ENCODE measurements at regions not wholly inside any gene's neighbourhood (a gene's known extent, or its start where the extent isn't known, plus 50 kb on each side); places are given as distances from the start of the nearest gene placed in this dataset.
"Not testable (repeated sequence)": the region's sequence is repeated elsewhere in the genome, so short reads cannot be mapped to it uniquely, and the experiment has no call there.

DNA sequence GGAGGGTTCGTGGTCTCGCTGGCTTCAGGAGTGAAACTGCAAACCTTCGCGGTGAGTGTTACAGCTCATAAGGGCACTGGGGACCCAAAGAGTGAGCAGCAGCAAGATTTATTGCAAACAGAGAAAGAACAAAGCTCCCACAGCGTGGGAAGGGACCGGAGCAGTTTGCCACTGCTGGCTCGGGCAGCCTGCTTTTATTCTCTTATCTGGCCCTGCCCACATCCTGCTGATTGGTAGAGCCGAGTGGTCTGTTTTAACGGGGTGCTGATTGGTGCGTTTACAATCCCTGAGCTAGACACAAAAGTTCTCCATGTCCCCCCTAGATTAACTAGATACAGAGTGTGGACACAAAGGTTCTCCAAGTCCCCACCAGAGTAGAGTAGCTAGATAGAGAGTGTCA, 161.3 kb downstream of the ZIC4 start:
- not testable (repeated sequence) for H3K9me3 ChIP-seq (ENCODE audit: insufficient read depth, low read depth, low read length); H3K4me3 ChIP-seq (ENCODE audit: low read depth, low read length); H4K8ac ChIP-seq (ENCODE audit: low read depth, low read length); H2BK5ac ChIP-seq (ENCODE audit: low read depth, low read length, poor library complexity); H3K23ac ChIP-seq (ENCODE audit: low read length); H2AFZ ChIP-seq (ENCODE audit: insufficient read depth, low read length, poor library complexity); H2BK12ac ChIP-seq (ENCODE audit: low read length); DNase-seq; H3K27ac ChIP-seq (ENCODE audit: low read depth, low read length); H3K9ac ChIP-seq (ENCODE audit: low read length); H3K4me2 ChIP-seq (ENCODE audit: low read length); H3K27me3 ChIP-seq (ENCODE audit: insufficient read depth, low read length); H3K4me1 ChIP-seq (ENCODE audit: control insufficient read depth in 1 of 2, insufficient read depth in 2 of 2, low read length in 2 of 2); H3K18ac ChIP-seq (ENCODE audit: low read length); H2AK5ac ChIP-seq (ENCODE audit: low read length); H3K79me1 ChIP-seq (ENCODE audit: low read length); H2BK120ac ChIP-seq (ENCODE audit: insufficient read depth, low read length, poor library complexity); H3K36me3 ChIP-seq (ENCODE audit: control insufficient read depth in 1 of 2, insufficient read depth in 2 of 2, low read length in 2 of 2); H3K14ac ChIP-seq (ENCODE audit: low read length); H3K4ac ChIP-seq (ENCODE audit: low read depth, low read length); H4K91ac ChIP-seq (ENCODE audit: low read depth, low read length); H3K79me2 ChIP-seq (ENCODE audit: control insufficient read depth, insufficient read depth, low read length, poor library complexity)
- no CpG with 5 or more reads among the region's 10 CpGs for WGBS (ENCODE audit: extremely low coverage, insufficient coverage, insufficient read length)
- peak overlapping the region; percentile 30 for H4K12ac ChIP-seq (ENCODE audit: low read depth, low read length)

DNA sequence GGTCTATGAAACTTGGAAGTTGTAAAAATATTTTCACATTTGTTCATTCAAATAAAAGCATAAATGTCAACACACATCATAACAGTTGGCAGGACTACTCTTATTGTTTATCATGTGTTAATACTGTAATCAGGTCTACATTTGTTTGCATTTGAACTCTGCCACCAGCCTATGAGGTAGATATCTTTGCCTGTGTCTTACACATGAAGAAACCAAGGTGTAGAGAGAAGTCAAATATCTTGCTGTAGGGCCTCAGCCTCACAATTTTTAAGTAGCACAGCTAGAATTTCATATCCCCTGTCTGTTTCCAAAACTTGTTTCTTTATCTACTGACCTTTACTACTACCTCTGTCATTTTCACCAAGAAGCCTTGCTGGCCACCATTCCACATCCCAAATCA, 161.9 kb downstream of the ZIC4 start:
- H3K79me2 ChIP-seq (ENCODE audit: control insufficient read depth, insufficient read depth, low read length, poor library complexity): no peaks in the 10 kb centered on the region
- no peak overlapping the region for H3K18ac ChIP-seq (ENCODE audit: low read length)
- H3K36me3 ChIP-seq (ENCODE audit: control insufficient read depth in 1 of 2, insufficient read depth in 2 of 2, low read length in 2 of 2): no peaks in the 10 kb centered on the region
- no peak overlapping the region for H3K27ac ChIP-seq (ENCODE audit: low read depth, low read length)
- no peak overlapping the region for H4K12ac ChIP-seq (ENCODE audit: low read depth, low read length)
- H2BK120ac ChIP-seq (ENCODE audit: insufficient read depth, low read length, poor library complexity): no peak overlapping the region
- no peaks in the 10 kb centered on the region for H3K27me3 ChIP-seq (ENCODE audit: insufficient read depth, low read length)
- H4K91ac ChIP-seq (ENCODE audit: low read depth, low read length): no peak overlapping the region
- H2BK5ac ChIP-seq (ENCODE audit: low read depth, low read length, poor library complexity): no peak overlapping the region
- no peak overlapping the region for H3K23ac ChIP-seq (ENCODE audit: low read length)
- no peak overlapping the region for H3K14ac ChIP-seq (ENCODE audit: low read length)
- H3K9me3 ChIP-seq (ENCODE audit: insufficient read depth, low read depth, low read length): no peaks in the 10 kb centered on the region
- H3K4me1 ChIP-seq (ENCODE audit: control insufficient read depth in 1 of 2, insufficient read depth in 2 of 2, low read length in 2 of 2): no peaks in the 10 kb centered on the region
- H3K4me2 ChIP-seq (ENCODE audit: low read length): no peak overlapping the region
- no peak overlapping the region for H4K8ac ChIP-seq (ENCODE audit: low read depth, low read length)
- no peak overlapping the region for H2AK5ac ChIP-seq (ENCODE audit: low read length)
- H3K79me1 ChIP-seq (ENCODE audit: low read length): no peaks in the 10 kb centered on the region
- H3K4me3 ChIP-seq (ENCODE audit: low read depth, low read length): no peak overlapping the region
- no peak for DNase-seq
- H2BK12ac ChIP-seq (ENCODE audit: low read length): no peak overlapping the region
- no peak overlapping the region for H3K9ac ChIP-seq (ENCODE audit: low read length)
- H3K4ac ChIP-seq (ENCODE audit: low read depth, low read length): no peak overlapping the region
- H2AFZ ChIP-seq (ENCODE audit: insufficient read depth, low read length, poor library complexity): no peak overlapping the region

DNA sequence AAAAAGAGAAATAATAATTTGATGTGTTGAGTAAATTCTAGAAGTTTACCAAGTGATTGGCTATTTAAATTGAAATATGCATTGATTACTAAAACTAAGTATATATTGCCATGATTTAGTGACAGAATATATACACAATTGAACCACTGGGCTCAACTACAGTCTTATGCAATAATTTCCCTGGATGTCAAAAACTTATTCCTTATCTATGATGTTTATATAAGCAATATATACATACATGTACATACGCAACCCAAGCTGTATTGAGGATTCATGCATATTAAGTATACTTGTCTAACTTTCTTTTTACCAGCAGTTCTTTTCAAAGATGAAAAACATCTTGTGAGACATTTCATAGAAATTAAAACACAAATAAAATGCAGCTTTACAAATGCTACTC, 165.8 kb downstream of the ZIC4 start:
- H2BK120ac ChIP-seq (ENCODE audit: insufficient read depth, low read length, poor library complexity): no peak overlapping the region
- DNase-seq: no peak
- no peak overlapping the region for H2AK5ac ChIP-seq (ENCODE audit: low read length)
- no peak overlapping the region for H3K4me3 ChIP-seq (ENCODE audit: low read depth, low read length)
- no peaks in the 10 kb centered on the region for H3K27me3 ChIP-seq (ENCODE audit: insufficient read depth, low read length)
- H3K4me2 ChIP-seq (ENCODE audit: low read length): no peak overlapping the region
- no peak overlapping the region for H2BK12ac ChIP-seq (ENCODE audit: low read length)
- no peaks in the 10 kb centered on the region for H3K79me2 ChIP-seq (ENCODE audit: control insufficient read depth, insufficient read depth, low read length, poor library complexity)
- no peak overlapping the region for H3K14ac ChIP-seq (ENCODE audit: low read length)
- no peak overlapping the region for H2AFZ ChIP-seq (ENCODE audit: insufficient read depth, low read length, poor library complexity)
- no peaks in the 10 kb centered on the region for H3K79me1 ChIP-seq (ENCODE audit: low read length)
- H3K27ac ChIP-seq (ENCODE audit: low read depth, low read length): no peak overlapping the region
- no peak overlapping the region for H4K12ac ChIP-seq (ENCODE audit: low read depth, low read length)
- H3K23ac ChIP-seq (ENCODE audit: low read length): no peak overlapping the region
- no peaks in the 10 kb centered on the region for H3K4me1 ChIP-seq (ENCODE audit: control insufficient read depth in 1 of 2, insufficient read depth in 2 of 2, low read length in 2 of 2)
- no peak overlapping the region for H3K9ac ChIP-seq (ENCODE audit: low read length)
- WGBS (ENCODE audit: extremely low coverage, insufficient coverage, insufficient read length): no CpG with 5 or more reads among the region's 1 CpG
- no peaks in the 10 kb centered on the region for H3K36me3 ChIP-seq (ENCODE audit: control insufficient read depth in 1 of 2, insufficient read depth in 2 of 2, low read length in 2 of 2)
- no peak overlapping the region for H2BK5ac ChIP-seq (ENCODE audit: low read depth, low read length, poor library complexity)
- H4K8ac ChIP-seq (ENCODE audit: low read depth, low read length): no peak overlapping the region
- H4K91ac ChIP-seq (ENCODE audit: low read depth, low read length): no peak overlapping the region
- H3K9me3 ChIP-seq (ENCODE audit: insufficient read depth, low read depth, low read length): no peaks in the 10 kb centered on the region
- H3K18ac ChIP-seq (ENCODE audit: low read length): no peak overlapping the region
- H3K4ac ChIP-seq (ENCODE audit: low read depth, low read length): no peak overlapping the region

DNA sequence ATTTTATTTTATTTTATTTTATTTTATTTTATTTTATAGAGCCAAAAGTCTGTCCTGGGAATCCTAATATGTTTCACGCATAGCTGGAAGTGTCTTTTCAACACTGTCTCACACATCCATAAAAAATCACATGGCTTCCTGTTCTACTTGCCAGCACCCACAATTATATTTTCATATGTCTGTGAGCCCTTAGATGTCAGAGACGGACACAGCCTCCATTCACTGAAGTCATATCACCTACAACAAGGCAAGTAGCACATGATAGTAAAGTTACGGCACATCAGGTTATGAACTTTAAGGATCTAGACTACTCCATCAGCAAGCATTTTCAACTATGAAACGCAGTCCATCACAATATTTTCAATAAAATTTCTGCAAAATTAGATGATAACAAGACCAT, 168.4 kb downstream of the ZIC4 start:
- Histone ChIP-seq H3K14ac (ENCODE audit: low read length) (no peak overlapping the region), H4K12ac (ENCODE audit: low read depth, low read length) (no peak overlapping the region), H4K8ac (ENCODE audit: low read depth, low read length) (no peak overlapping the region), H2BK12ac (ENCODE audit: low read length) (no peak overlapping the region), H3K36me3 (ENCODE audit: control insufficient read depth in 1 of 2, insufficient read depth in 2 of 2, low read length in 2 of 2) (no peaks in the 10 kb centered on the region), H3K4me1 (ENCODE audit: control insufficient read depth in 1 of 2, insufficient read depth in 2 of 2, low read length in 2 of 2) (no peaks in the 10 kb centered on the region), H3K4me2 (ENCODE audit: low read length) (no peak overlapping the region), H3K27me3 (ENCODE audit: insufficient read depth, low read length) (no peaks in the 10 kb centered on the region), H3K9me3 (ENCODE audit: insufficient read depth, low read depth, low read length) (no peaks in the 10 kb centered on the region), H4K91ac (ENCODE audit: low read depth, low read length) (no peak overlapping the region), H3K23ac (ENCODE audit: low read length) (no peak overlapping the region), H3K79me2 (ENCODE audit: control insufficient read depth, insufficient read depth, low read length, poor library complexity) (no peaks in the 10 kb centered on the region), H3K4me3 (ENCODE audit: low read depth, low read length) (no peak overlapping the region), H3K18ac (ENCODE audit: low read length) (no peak overlapping the region), H3K27ac (ENCODE audit: low read depth, low read length) (no peak overlapping the region), H2AK5ac (ENCODE audit: low read length) (no peak overlapping the region), H2BK5ac (ENCODE audit: low read depth, low read length, poor library complexity) (no peak overlapping the region), H2BK120ac (ENCODE audit: insufficient read depth, low read length, poor library complexity) (no peak overlapping the region), H2AFZ (ENCODE audit: insufficient read depth, low read length, poor library complexity) (no peak overlapping the region), H3K9ac (ENCODE audit: low read length) (no peak overlapping the region), H3K4ac (ENCODE audit: low read depth, low read length) (no peak overlapping the region), H3K79me1 (ENCODE audit: low read length) (no peaks in the 10 kb centered on the region)
- WGBS (ENCODE audit: extremely low coverage, insufficient coverage, insufficient read length): no CpG with 5 or more reads among the region's 4 CpGs
- no peak for DNase-seq

DNA sequence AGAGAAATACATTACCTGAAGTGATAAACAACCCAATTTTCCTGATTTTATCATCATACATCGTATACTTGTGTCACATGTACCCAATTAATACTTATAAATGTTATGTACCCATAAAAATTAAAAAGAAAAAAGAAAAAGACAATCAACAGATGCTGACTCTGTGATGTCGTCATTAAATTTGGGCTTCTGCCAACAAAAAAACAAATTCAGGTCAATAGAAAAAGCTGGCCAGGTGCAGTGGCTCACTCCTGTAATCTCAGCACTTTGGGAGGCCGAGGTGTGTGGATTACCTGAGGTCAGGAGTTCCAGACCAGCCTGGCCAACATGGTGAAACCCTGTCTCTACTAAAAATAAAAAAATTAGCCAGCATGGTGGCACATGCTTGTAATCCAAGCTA, 174.4 kb downstream of the ZIC4 start:
- H4K91ac ChIP-seq (ENCODE audit: low read depth, low read length); H3K4ac ChIP-seq (ENCODE audit: low read depth, low read length); DNase-seq; H2AFZ ChIP-seq (ENCODE audit: insufficient read depth, low read length, poor library complexity); H3K36me3 ChIP-seq (ENCODE audit: control insufficient read depth in 1 of 2, insufficient read depth in 2 of 2, low read length in 2 of 2); H3K18ac ChIP-seq (ENCODE audit: low read length); H4K12ac ChIP-seq (ENCODE audit: low read depth, low read length); H3K79me1 ChIP-seq (ENCODE audit: low read length); H3K9ac ChIP-seq (ENCODE audit: low read length); H3K79me2 ChIP-seq (ENCODE audit: control insufficient read depth, insufficient read depth, low read length, poor library complexity); H3K27ac ChIP-seq (ENCODE audit: low read depth, low read length); H2BK5ac ChIP-seq (ENCODE audit: low read depth, low read length, poor library complexity); H4K8ac ChIP-seq (ENCODE audit: low read depth, low read length); H3K9me3 ChIP-seq (ENCODE audit: insufficient read depth, low read depth, low read length); H3K23ac ChIP-seq (ENCODE audit: low read length); H2BK12ac ChIP-seq (ENCODE audit: low read length); H3K4me2 ChIP-seq (ENCODE audit: low read length); H2AK5ac ChIP-seq (ENCODE audit: low read length); H2BK120ac ChIP-seq (ENCODE audit: insufficient read depth, low read length, poor library complexity); H3K4me1 ChIP-seq (ENCODE audit: control insufficient read depth in 1 of 2, insufficient read depth in 2 of 2, low read length in 2 of 2); H3K27me3 ChIP-seq (ENCODE audit: insufficient read depth, low read length); H3K14ac ChIP-seq (ENCODE audit: low read length); H3K4me3 ChIP-seq (ENCODE audit: low read depth, low read length): not testable (repeated sequence)
- WGBS (ENCODE audit: extremely low coverage, insufficient coverage, insufficient read length): no CpG with 5 or more reads among the region's 3 CpGs
